Endodermal cell (in vitro differentiated cells): ENCODE measurements at regions not wholly inside any gene's neighbourhood (a gene's known extent, or its start where the extent isn't known, plus 50 kb on each side); places are given as distances from the start of the nearest gene placed in this dataset.

ENCODE experiments used
- DNase-seq: peaks from one replicate; pipeline ENCODE4 v3.0.0-alpha.2; 2017
- H3K27ac ChIP-seq: 2 replicates; pipeline ENCODE4 v1.5.1; 2013; ENCODE audit warnings: mild to moderate bottlenecking, low read depth, low read length, moderate library complexity
- H3K27me3 ChIP-seq: 2 replicates; pipeline ENCODE4 v1.6.1; 2013; ENCODE audit warnings: mild to moderate bottlenecking, low read length, moderate library complexity; ENCODE audit not compliant: insufficient read depth, control insufficient read depth, poor library complexity, severe bottlenecking
- H3K36me3 ChIP-seq: 2 replicates; pipeline ENCODE4 v1.7.0; 2013; ENCODE audit warnings: mild to moderate bottlenecking, low read length, moderate library complexity; ENCODE audit not compliant: control insufficient read depth, insufficient read depth
- H3K4me1 ChIP-seq: one replicate; pipeline ENCODE4 v1.7.0; 2013; ENCODE audit warnings: low read length; ENCODE audit not compliant: control insufficient read depth, insufficient read depth
- H3K4me3 ChIP-seq: 2 replicates; pipeline ENCODE4 v1.5.1; 2013; ENCODE audit warnings: mild to moderate bottlenecking, low read length, moderate library complexity
- H3K9ac ChIP-seq: 2 replicates; pipeline ENCODE4 v1.6.1; 2013; ENCODE audit warnings: mild to moderate bottlenecking, low read length, moderate library complexity; ENCODE audit not compliant: poor library complexity, severe bottlenecking; ENCODE audit errors: extremely low read depth
- H3K9me3 ChIP-seq: 2 replicates; pipeline ENCODE4 v1.6.1; 2013; ENCODE audit warnings: mild to moderate bottlenecking, low read length, moderate library complexity; ENCODE audit not compliant: control insufficient read depth
- H3K27ac Mint-ChIP-seq: 2 replicates; pipeline ENCODE4 v1.8.0; 2020; ENCODE audit warnings: mixed read lengths
- H3K27me3 Mint-ChIP-seq: 2 replicates; pipeline ENCODE4 v1.8.0; 2021; ENCODE audit warnings: mild to moderate bottlenecking, mixed read lengths; ENCODE audit not compliant: insufficient read depth
- H3K36me3 Mint-ChIP-seq: 2 replicates; pipeline ENCODE4 v1.8.0; 2020; ENCODE audit warnings: low read depth, mixed read lengths
- H3K4me1 Mint-ChIP-seq: 2 replicates; pipeline ENCODE4 v1.8.0; 2020; ENCODE audit warnings: mixed read lengths
- H3K4me3 Mint-ChIP-seq: 2 replicates; pipeline ENCODE4 v1.8.0; 2020; ENCODE audit warnings: mild to moderate bottlenecking, moderate library complexity, mixed read lengths
- H3K9me3 Mint-ChIP-seq: 2 replicates; pipeline ENCODE4 v1.8.0; 2020; ENCODE audit warnings: mild to moderate bottlenecking, mixed read lengths
- WGBS, 2 experiments: methylation state at CpG; one replicate each; pipeline versions ENCODE4 v1.1.5 to v1.1.7; 2013; ENCODE audit warnings: missing lambda C conversion rate in 2 of 2, mixed read lengths in 1 of 2; ENCODE audit not compliant: insufficient coverage in 1 of 2, insufficient read length in 1 of 2; 5-methylcytosine and 5-hydroxymethylcytosine counted together
- TF ChIP-seq, protein P1 (sequence below): fragments of 200-600 bp; sonication (generic); conservative IDR thresholded peaks from 2 replicates; pipeline ENCODE4 v1.5.0; 2021; ENCODE audit warnings: antibody characterized with exemption, mild to moderate bottlenecking

DNA sequence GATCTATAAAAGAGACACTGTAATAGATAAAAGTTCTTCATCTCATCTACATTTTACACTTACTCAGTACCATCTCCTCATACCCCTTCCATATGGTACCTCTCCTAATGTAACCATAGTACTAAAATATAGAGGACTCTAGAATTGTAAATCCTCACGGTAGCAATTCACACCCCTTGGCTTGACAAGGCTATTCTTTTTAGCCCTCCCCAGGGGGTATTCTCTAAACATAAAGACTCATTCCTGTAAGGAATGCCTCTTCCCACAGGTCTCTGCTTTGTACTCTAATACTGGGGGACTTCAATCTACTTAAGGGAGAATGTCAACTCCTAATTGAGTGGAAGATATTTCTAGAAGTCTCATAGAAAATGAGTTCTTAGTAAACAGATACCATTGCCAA is 85.9 kb downstream of the VIP start:
- 4% methylated on average over 1 of the region's 1 CpG; no CpG with 5 or more reads in 1 of the 2 experiments for WGBS, 2 experiments
- peaks cover 5% of the 10 kb centered on the region for H3K4me1 Mint-ChIP-seq
- no peaks in the 10 kb centered on the region for H3K27me3 ChIP-seq
- H3K27me3 Mint-ChIP-seq: peaks cover 58% of the 10 kb centered on the region
- no peaks in the 10 kb centered on the region for H3K4me1 ChIP-seq
- DNase-seq: no peak
- TF ChIP-seq, protein P1, sequence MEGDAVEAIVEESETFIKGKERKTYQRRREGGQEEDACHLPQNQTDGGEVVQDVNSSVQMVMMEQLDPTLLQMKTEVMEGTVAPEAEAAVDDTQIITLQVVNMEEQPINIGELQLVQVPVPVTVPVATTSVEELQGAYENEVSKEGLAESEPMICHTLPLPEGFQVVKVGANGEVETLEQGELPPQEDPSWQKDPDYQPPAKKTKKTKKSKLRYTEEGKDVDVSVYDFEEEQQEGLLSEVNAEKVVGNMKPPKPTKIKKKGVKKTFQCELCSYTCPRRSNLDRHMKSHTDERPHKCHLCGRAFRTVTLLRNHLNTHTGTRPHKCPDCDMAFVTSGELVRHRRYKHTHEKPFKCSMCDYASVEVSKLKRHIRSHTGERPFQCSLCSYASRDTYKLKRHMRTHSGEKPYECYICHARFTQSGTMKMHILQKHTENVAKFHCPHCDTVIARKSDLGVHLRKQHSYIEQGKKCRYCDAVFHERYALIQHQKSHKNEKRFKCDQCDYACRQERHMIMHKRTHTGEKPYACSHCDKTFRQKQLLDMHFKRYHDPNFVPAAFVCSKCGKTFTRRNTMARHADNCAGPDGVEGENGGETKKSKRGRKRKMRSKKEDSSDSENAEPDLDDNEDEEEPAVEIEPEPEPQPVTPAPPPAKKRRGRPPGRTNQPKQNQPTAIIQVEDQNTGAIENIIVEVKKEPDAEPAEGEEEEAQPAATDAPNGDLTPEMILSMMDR: no peak
- no peaks in the 10 kb centered on the region for H3K36me3 ChIP-seq
- no peak overlapping the region for H3K27ac Mint-ChIP-seq
- no peak overlapping the region for H3K4me3 Mint-ChIP-seq
- no peak overlapping the region for H3K4me3 ChIP-seq
- no peak overlapping the region for H3K27ac ChIP-seq
- no peaks in the 10 kb centered on the region for H3K9me3 ChIP-seq
- H3K9ac ChIP-seq: no peak overlapping the region
- no peaks in the 10 kb centered on the region for H3K36me3 Mint-ChIP-seq
- peaks cover 6% of the 10 kb centered on the region for H3K9me3 Mint-ChIP-seq

DNA sequence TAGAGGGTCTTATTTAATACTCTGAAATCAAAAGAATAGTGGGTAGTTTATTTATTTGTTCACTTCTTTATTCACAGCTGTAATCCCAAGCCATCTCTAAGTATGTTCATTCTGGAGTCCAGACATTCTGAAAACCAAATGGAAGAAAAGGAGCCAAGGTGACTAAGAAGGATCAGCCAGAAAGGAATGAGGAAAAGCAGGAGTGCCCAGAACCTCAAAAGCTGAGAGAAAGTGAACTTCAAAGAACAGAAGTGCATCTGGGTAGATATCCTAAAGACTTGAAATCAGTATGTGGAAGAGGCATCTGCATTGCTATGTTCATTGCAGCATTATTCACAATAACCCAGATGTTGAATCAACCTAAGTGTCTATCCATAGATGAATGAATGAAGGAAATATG is 94.8 kb downstream of the VIP start:
- Mint-ChIP-seq H3K4me1 (peaks cover 1% of the 10 kb centered on the region), H3K27ac (no peak overlapping the region), H3K9me3 (peaks cover 11% of the 10 kb centered on the region), H3K27me3 (peaks cover 6% of the 10 kb centered on the region), H3K4me3 (no peak overlapping the region), H3K36me3 (no peaks in the 10 kb centered on the region)
- TF ChIP-seq, protein P1: no peak
- H3K9me3 ChIP-seq: peaks cover 12% of the 10 kb centered on the region
- no peak overlapping the region for H3K4me3 ChIP-seq
- H3K27ac ChIP-seq: no peak overlapping the region
- H3K27me3 ChIP-seq: no peaks in the 10 kb centered on the region
- no peaks in the 10 kb centered on the region for H3K4me1 ChIP-seq
- H3K9ac ChIP-seq: no peak overlapping the region
- H3K36me3 ChIP-seq: no peaks in the 10 kb centered on the region
- DNase-seq: no peak

DNA sequence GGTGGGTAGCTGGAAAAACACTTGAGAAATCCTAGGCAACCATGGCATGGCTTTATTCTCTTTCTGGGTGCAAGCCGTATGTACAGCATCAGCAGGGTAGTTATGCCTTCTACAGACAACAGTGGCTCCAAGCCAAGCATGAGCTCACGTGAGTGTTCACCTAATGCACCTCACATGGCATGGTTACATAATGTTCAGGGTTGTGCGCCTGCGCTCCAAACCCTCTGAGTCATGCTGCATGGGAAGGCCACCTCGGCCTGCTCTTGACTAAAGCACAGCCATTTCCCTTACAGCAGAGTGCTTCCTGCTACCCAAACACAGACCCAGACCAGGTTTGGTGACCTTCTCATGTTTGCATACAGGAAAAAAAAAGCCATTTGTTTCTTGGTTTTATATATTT is 96.2 kb downstream of the VIP start:
- H3K27ac Mint-ChIP-seq: no peak overlapping the region
- DNase-seq: no peak
- 93 to 95% methylated on average over 2 to 5 of the region's 5 CpGs for WGBS, 2 experiments

More for the DNA sequence above, 96.2 kb downstream of the VIP start:
- no peaks in the 10 kb centered on the region for H3K36me3 Mint-ChIP-seq
- peaks cover 3% of the 10 kb centered on the region for H3K27me3 Mint-ChIP-seq
- H3K9me3 Mint-ChIP-seq: peaks cover 11% of the 10 kb centered on the region
- no peak overlapping the region for H3K9ac ChIP-seq
- H3K4me3 Mint-ChIP-seq: no peak overlapping the region
- H3K27ac ChIP-seq: no peak overlapping the region
- no peaks in the 10 kb centered on the region for H3K4me1 ChIP-seq
- H3K27me3 ChIP-seq: no peaks in the 10 kb centered on the region
- TF ChIP-seq, protein P1: no peak
- H3K4me3 ChIP-seq: no peak overlapping the region
- peaks cover 1% of the 10 kb centered on the region for H3K4me1 Mint-ChIP-seq
- peaks cover 12% of the 10 kb centered on the region for H3K9me3 ChIP-seq
- H3K36me3 ChIP-seq: no peaks in the 10 kb centered on the region
